ENCODE measurements at regions not wholly inside any gene's neighbourhood (a gene's known extent, or its start where the extent isn't known, plus 50 kb on each side); places are given as distances from the start of the nearest gene placed in this dataset.
"Not testable (repeated sequence)": the region's sequence is repeated elsewhere in the genome, so short reads cannot be mapped to it uniquely, and the experiment has no call there.

- TF ChIP-seq, protein P1, sequence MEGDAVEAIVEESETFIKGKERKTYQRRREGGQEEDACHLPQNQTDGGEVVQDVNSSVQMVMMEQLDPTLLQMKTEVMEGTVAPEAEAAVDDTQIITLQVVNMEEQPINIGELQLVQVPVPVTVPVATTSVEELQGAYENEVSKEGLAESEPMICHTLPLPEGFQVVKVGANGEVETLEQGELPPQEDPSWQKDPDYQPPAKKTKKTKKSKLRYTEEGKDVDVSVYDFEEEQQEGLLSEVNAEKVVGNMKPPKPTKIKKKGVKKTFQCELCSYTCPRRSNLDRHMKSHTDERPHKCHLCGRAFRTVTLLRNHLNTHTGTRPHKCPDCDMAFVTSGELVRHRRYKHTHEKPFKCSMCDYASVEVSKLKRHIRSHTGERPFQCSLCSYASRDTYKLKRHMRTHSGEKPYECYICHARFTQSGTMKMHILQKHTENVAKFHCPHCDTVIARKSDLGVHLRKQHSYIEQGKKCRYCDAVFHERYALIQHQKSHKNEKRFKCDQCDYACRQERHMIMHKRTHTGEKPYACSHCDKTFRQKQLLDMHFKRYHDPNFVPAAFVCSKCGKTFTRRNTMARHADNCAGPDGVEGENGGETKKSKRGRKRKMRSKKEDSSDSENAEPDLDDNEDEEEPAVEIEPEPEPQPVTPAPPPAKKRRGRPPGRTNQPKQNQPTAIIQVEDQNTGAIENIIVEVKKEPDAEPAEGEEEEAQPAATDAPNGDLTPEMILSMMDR (IDR thresholded peaks at IDR 0.05; ENCODE audit: insufficient read depth, low read length, poor library complexity, severe bottlenecking): not testable (repeated sequence)
- not testable (repeated sequence) for TF ChIP-seq EZH2phosphoT487 (conservative IDR thresholded peaks at IDR 0.05; ENCODE audit: low read length)
Observed at GRCh38 chr6:12633746-12634145, 82.8 kb upstream of the PHACTR1 start.
